Peyer's patch (tissue), 4 donors: ENCODE measurements at regions not wholly inside any gene's neighbourhood (a gene's known extent, or its start where the extent isn't known, plus 50 kb on each side); places are given as distances from the start of the nearest gene placed in this dataset.

Experiments used
- CTCF ChIP-seq, 6 experiments: fragments of 450-650 bp in 4 of 6; fragments of 200-600 bp in 2 of 6; sonication (generic) in 1 of 6; IDR thresholded peaks; one replicate each; pipeline ENCODE4 v1.5.1; 2017 to 2019; ENCODE audit warnings: antibody characterized with exemption in 6 of 6, mild to moderate bottlenecking in 3 of 6, moderate library complexity in 1 of 6
- POLR2A ChIP-seq, 2 donors: fragments of 450-650 bp; IDR thresholded peaks; one replicate each; pipeline ENCODE4 v1.5.1; 2017; ENCODE audit warnings: antibody characterized with exemption in 2 of 2, mild to moderate bottlenecking in 2 of 2, moderate library complexity in 2 of 2

GRCh38 chrX:3435057-3435456, 88.6 kb upstream of the MXRA5 start:
- no peak for TF ChIP-seq CTCF (IDR thresholded peaks at IDR 0.05)
- no peak for TF ChIP-seq POLR2A (IDR thresholded peaks at IDR 0.05)
